Activated CD8-positive, alpha-beta memory T cell treated with anti-CD3 and anti-CD28 coated beads for 36 hours (primary cell): ENCODE measurements at regions not wholly inside any gene's neighbourhood (a gene's known extent, or its start where the extent isn't known, plus 50 kb on each side); places are given as distances from the start of the nearest gene placed in this dataset.
"Not testable (repeated sequence)": the region's sequence is repeated elsewhere in the genome, so short reads cannot be mapped to it uniquely, and the experiment has no call there.

ENCODE experiments used
- CTCF ChIA-PET: fragments of 350-600 bp; sonication (Branson Sonifier 250); formaldehyde crosslinking; loops from one replicate; lab custom pipeline; 2021; ENCODE audit warnings: antibody characterized with exemption; lab: Charles Lee
- POLR2A ChIA-PET: fragments of 350-600 bp; sonication (Branson Sonifier 250); formaldehyde crosslinking; loops from one replicate; lab custom pipeline; 2021; ENCODE audit warnings: antibody characterized with exemption; lab: Charles Lee

DNA sequence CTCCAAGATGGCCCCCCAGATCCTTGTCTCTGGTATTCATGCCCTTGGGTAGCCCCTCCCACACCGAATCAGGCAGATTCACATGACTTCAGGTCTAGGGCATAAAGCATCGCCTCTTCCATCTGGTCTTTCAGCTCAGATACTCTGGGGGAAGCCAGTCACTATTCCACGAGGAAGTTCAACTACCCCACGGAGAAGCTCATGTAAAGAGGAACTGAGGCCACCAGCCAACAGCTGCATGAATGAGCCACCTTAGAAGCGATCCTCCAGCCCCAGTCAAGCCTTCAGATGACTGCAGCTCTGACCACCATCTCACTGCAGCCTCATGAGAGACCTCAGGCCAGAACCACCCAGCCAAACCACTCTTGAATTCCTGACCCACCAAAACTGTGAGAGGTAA lies 54.1 kb downstream of the SOCS3 start:
- POLR2A ChIA-PET: no interaction called here
- CTCF ChIA-PET: interaction anchor here (0.6 to 0.8 kb wide), 2 partner anchors 8 to 9 kb away, joined by 3 read pairs; no protein-coding TSS in a partner anchor

DNA sequence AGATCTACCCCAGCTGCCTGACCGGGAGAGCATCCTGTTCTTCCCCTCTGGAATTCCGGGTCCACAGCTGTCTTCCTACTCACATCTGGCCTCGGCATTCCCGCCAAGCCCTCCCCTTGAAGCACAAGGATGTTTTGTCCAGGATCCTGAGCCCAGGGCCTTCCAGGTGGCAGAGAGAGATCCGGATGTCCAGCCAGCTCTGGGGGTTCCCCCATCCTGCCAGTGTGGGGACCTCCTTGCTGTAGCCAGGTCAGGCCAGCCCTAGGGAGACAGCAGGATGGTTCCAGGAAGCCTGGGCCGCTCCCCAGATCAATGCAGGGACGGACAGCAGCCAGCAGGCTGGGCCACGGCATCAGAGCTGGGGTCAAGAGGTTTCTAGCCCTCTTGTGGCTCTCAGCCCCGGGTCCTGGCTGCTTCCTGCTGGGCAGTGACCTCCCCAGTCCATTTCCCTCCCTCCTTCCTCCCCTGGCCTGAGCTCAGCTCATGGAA lies 55.3 kb downstream of the SOCS3 start:
- ChIA-PET CTCF (no interaction called here), POLR2A (no interaction called here)

DNA sequence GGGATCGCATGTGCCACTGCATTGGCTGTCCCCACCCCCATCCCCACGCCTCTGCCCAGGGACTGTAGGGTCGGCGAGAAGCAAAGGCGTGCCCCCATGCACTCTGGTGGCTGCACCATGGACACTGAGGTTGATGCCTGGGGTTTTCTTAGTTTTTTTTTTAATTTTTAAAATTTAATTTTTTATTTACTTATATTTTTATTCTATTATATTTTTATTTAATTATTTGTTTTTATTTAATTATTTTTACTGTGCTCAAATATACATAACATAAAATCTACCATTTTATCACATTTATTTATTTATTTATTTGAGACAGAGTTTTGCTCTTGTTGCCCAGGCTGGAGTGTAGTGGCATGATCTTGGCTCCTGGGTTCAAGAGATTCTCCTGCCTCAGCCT lies 57.4 kb downstream of the SOCS3 start:
- ChIA-PET POLR2A (no interaction called here), CTCF (interaction anchor here (1.5 kb wide), 1 partner anchor 18 kb away, joined by 3 read pairs; no protein-coding TSS in a partner anchor)

DNA sequence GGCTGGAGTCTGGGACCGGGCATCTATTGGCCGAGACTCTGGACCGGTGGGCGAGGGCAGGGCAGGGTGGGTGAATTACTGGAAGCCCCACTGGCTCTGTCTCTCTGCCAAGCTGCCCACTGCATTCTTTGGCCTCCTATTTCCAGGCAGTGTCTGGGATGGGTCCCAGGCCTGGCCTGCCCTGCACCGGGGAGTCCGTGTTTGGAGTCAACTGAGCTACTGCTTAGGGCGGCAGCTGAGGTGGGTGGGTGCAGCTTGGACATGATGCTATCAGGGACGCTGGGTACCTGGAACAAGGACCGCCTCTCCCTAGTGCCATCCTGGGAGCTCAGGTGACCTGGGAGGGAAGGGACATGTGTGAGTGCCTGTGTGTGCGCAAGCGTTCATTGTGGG lies 58.1 kb downstream of the SOCS3 start:
- POLR2A ChIA-PET: no interaction called here
- CTCF ChIA-PET: interaction anchor here (1.5 kb wide), 1 partner anchor 17 kb away, joined by 3 read pairs; no protein-coding TSS in a partner anchor

DNA sequence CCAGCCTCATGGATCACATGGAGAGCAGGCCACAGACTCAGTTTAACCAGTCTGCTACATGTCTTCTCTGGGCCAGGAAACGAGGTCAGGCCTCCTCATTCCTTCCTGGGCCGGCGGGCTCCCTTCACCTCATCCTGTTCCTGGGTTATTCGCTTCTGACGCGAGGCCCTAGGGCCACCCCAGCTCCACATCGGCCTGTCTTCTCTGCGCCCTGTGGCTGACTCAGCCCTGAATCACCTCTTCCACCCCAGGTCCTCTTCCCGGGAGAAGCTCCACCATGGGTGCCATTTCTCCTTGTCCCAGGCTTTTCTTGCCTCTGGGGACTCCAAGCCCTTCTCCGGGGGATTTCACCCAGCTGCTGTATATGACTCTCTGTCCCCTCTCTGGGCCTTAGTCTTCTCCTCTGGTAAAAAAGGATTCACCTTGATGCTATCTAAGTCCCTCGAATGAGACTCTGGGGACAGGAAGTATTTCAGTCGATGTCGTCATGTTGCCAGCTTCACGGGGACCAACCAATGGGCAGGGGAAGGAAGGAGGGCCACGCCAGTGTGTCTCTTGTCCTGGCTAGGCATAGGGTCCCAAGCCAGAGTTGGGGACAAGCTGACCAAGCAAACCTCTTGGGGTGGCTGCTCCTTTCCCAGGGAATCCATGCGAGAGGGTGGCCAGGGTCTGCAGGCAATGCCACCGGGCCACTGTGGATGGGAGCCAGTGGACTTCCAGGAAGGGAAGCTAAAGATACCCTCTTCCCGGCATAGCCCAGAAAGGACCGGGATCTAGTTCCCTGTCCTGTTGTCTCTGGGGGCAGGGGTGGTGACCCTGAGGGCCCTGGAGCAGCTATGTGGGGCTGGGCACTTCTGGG lies 58.7 kb downstream of the SOCS3 start:
- ChIA-PET POLR2A (no interaction called here), CTCF (interaction anchor here (1.5 kb wide), 1 partner anchor 17 kb away, joined by 3 read pairs; no protein-coding TSS in a partner anchor)

DNA sequence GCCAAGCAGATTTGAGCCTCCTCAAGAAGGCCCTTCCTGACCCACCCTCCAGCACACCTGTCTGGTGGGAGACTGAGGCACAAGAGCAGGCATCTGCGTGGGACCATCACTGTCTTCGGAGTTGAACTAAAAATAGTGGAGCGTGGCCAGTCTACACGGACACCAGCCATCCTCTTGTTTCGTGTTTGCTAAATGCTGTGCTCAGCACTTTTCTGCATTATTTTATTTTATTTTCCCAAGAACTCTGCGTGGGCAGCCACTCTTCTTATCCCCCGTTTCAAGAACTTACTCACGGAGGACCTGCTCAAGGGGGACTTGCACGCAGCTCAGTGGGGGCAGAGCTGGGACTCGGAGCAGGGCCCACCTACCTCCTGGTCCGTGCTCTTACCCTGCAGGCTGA lies 60.8 kb downstream of the SOCS3 start:
- CTCF ChIA-PET: no interaction called here
- POLR2A ChIA-PET: no interaction called here

DNA sequence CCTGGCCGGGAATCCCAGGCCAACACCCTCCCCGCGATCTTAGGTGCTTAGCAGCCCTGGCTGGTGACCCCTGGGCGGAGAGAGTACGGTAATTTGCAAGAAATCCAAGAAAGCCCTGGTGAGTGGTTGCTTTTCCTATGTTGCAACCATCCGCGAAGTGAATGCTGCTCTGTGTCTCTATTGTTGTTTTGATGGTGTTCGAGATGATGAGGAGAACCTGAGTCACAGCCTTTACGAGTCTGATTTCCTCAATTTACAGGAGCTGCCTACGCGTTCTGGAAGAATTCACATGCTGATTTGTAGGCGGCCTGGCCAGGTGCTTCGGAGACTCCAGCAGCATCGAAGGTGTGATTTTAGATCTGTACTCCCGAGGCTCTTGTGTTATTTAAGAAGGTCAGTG lies 63.3 kb downstream of the TMEM235 start:
- POLR2A ChIA-PET: no interaction called here
- CTCF ChIA-PET: no interaction called here

DNA sequence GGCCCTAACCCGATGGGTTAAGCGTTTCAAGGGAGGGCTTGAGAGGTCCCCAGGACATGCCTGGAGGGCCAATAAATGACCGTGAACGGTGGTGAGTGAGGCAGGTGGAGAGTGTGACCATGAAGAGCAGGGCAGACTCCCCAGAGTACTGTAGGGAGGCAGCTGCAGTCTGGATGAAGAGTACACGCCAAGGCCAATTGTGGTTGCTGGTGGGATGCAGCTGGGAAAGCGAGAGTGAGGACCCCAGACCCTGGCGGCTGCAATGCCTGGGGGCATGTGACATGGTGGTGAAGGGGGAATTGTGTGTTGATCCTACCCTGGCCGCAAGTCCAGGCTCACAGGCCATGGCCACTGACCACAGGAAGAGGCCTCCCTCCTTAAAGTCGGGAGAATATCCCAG lies 62.9 kb downstream of the TMEM235 start:
- ChIA-PET POLR2A (no interaction called here), CTCF (no interaction called here)

DNA sequence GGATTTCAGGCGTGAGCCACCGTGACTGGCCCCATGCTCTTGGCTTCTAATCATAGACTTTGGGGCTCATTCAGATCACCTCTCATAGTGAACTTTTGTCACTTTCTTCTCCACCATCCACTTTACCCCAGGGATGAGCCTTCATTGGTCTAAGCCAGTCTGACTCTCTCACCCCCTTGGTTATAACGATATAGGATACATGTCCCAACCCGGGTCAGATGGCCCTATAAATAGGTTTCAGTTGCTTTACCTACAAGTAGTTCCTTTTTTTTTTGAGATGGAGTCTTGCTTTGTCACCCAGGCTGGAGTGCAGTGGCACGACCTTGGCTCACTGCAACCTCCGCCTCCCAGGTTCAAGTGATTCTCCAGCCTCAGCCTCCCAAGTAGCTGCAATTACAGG lies 61.7 kb downstream of the TMEM235 start:
- POLR2A ChIA-PET, CTCF ChIA-PET: not testable (repeated sequence)

DNA sequence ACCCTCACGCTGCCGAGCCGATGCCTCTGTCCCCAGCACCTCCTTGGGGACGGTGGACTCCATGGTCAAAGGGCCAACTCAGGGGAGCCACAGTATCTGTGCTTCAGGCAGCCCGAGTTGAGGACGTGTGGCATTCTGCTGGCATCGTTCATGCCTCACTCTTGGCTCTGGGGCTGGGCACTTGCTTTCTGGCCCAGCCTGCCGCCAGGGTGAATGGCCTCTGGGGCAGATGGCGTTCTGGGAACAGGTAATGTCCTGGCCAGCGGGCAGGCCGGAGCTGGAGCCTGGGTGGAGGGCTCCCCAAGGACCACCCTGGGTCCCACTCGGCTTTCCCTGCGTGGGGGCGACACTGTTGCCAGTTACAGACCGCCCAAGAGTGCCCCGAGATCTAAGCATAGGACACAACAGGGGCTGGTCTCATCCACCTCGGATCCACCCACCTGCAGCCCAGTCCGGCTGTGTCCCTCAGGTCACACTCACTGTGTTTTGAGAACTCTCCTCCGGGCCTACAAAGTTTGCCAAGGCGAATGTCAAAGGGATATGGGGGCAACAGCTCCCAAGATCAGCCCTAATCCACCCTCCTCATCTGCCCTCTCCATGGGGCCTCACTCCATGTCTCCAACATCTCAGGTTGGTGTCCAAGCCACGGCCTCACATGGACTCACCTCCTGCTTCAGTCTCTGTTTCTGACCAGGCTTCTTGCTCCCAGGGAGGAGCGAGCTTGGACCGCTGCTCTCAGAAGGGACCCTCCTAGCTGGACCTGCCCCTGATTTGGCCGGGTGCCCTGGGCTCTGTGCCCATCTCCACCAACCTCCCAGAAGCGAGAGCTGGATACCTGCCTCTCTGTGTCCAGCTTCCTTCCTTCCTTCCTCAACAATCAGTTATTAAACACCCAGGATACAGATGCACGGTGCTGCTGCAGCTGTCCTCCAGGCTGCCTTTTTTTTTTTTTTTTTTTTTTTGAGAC lies 60.8 kb downstream of the TMEM235 start:
- CTCF ChIA-PET: interaction anchor here (1.2 to 3.6 kb wide), 2 partner anchors 22 to 68 kb away, joined by 4 to 20 read pairs; no protein-coding TSS in a partner anchor
- POLR2A ChIA-PET: no interaction called here

DNA sequence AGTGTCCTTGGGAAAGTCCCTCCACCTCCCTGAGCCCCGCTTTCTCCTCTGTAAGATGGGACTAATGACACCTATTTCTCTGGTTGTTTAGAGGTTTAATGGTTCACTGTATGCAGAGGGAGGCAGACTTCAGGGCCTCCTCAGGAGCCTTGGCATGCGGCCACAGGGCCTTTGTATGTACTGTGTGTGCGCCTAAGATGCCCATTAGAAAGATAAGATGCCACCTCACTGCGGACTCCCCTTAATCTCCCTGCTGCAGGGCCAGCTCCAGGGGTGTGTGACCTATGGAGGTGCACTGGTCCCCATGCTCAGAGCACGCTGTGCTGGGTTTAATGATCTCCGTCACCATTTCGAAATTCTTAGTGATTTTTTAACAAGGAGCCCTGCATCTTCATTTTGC lies 59.3 kb downstream of the TMEM235 start:
- CTCF ChIA-PET: interaction anchor here (1.0 to 3.6 kb wide), 6 partner anchors 24 to 155 kb away, joined by 3 to 20 read pairs (median 5); no protein-coding TSS in a partner anchor
- POLR2A ChIA-PET: no interaction called here
